Stimulated activated naive CD8-positive, alpha-beta T cell treated with anti-CD3 and anti-CD28 coated beads, Interleukin-15, amount 100 ng/mL, for 72 hours (primary cell): ENCODE measurements at regions not wholly inside any gene's neighbourhood (a gene's known extent, or its start where the extent isn't known, plus 50 kb on each side); places are given as distances from the start of the nearest gene placed in this dataset.
"Not testable (repeated sequence)": the region's sequence is repeated elsewhere in the genome, so short reads cannot be mapped to it uniquely, and the experiment has no call there.

ENCODE experiments used
- ATAC-seq: fragments of 150-1000 bp; cut with Tn5 transposase; 2 replicates; pipeline ENCODE4 v1.10.0; 2021; ENCODE audit warnings: mild to moderate bottlenecking, moderate library complexity
- DNase-seq, 2 donors: peaks; one replicate each; pipeline ENCODE4 v3.0.0; 2021 to 2022
- H3K27ac Mint-ChIP-seq, 2 donors: one replicate each; pipeline ENCODE4 v1.8.0; 2022; ENCODE audit warnings: mild to moderate bottlenecking in 2 of 2, mixed read lengths in 2 of 2, moderate library complexity in 2 of 2
- H3K27me3 Mint-ChIP-seq: one replicate; pipeline ENCODE4 v1.8.0; 2022; ENCODE audit warnings: mixed read lengths
- H3K4me1 Mint-ChIP-seq: one replicate; pipeline ENCODE4 v1.8.0; 2022; ENCODE audit warnings: mild to moderate bottlenecking, mixed read lengths
- H3K4me3 Mint-ChIP-seq, 2 donors: one replicate each; pipeline ENCODE4 v1.8.0; 2022; ENCODE audit warnings: mild to moderate bottlenecking in 2 of 2, mixed read lengths in 2 of 2, moderate library complexity in 1 of 2
- H3K9me3 Mint-ChIP-seq, 2 donors: one replicate each; pipeline ENCODE4 v1.8.0; 2022; ENCODE audit warnings: mixed read lengths in 2 of 2

GRCh38 chr12:104906695-104907094, 51.4 kb downstream of the SLC41A2 start:
- no peak overlapping the region for H3K27ac Mint-ChIP-seq
- ATAC-seq (no peak), DNase-seq (no peak)
- H3K9me3 Mint-ChIP-seq: no peaks in the 10 kb centered on the region
- no peaks in the 10 kb centered on the region for H3K4me1 Mint-ChIP-seq
- no peak overlapping the region for H3K4me3 Mint-ChIP-seq
- H3K27me3 Mint-ChIP-seq: peaks cover 10% of the 10 kb centered on the region

- not testable (repeated sequence) for DNase-seq, H3K27me3 Mint-ChIP-seq, H3K4me1 Mint-ChIP-seq, H3K9me3 Mint-ChIP-seq, ATAC-seq, H3K27ac Mint-ChIP-seq, H3K4me3 Mint-ChIP-seq
These were observed 52.6 kb downstream of the SLC41A2 start for GRCh38 chr12:104905446-104905845.

- Mint-ChIP-seq H3K4me1 (no peaks in the 10 kb centered on the region), H3K27me3 (peaks cover 10% of the 10 kb centered on the region), H3K27ac (peak overlapping the region in 1 of 2 donors; percentile 69)
These were observed 54.3 kb downstream of the SLC41A2 start for GRCh38 chr12:104903648-104904423.

DNA sequence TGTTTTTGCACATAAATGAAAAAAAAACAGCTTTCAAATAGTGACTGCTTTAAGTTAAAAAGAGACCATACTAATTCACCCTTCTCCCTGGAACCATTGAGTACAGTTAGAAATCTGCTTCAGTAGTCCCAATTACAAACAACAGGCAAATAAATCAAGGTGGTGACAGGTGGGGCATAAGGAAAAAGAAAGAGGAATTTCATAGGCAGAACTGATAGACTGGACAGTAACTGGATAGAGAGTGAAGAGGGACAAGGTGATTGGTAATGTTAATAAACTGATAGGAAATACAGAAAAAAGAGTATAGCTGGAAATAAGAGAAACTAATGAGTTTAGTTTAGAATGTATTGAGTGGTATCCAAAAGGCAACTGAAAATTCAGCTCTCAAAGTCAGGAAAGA, 56.0 kb downstream of the SLC41A2 start:
- ATAC-seq (no peak), DNase-seq (no peak)
- Mint-ChIP-seq H3K4me1 (no peaks in the 10 kb centered on the region), H3K27ac (no peak overlapping the region), H3K27me3 (peaks cover 10% of the 10 kb centered on the region), H3K4me3 (no peak overlapping the region), H3K9me3 (no peaks in the 10 kb centered on the region)

More at GRCh38 chr12:104903648-104904423, 54.3 kb downstream of the SLC41A2 start:
- H3K4me3 Mint-ChIP-seq: no peak overlapping the region
- DNase-seq (no peak), ATAC-seq (no peak)
- no peaks in the 10 kb centered on the region for H3K9me3 Mint-ChIP-seq

DNA sequence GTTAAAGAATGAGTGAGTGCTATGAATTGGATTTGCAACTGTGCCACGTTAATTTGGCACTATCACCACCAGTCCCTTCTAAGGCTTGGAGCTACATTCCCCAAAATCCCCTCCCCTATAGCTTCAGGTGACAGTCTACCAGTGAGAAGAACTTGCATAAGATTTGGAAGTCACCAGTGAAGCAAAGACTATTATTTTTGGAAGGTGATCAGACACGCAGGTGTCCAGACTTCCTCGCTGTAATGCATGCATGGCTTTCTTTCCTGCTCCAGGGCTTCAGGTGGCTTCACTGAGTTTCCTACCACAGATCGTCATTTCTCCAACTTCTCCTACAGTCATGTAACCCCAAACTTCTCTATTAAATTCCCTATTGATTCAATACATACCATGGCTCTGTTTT, 61.4 kb downstream of the SLC41A2 start:
- DNase-seq (no peak), ATAC-seq (no peak)
- peaks cover 7% of the 10 kb centered on the region for H3K27me3 Mint-ChIP-seq
- no peaks in the 10 kb centered on the region for H3K4me1 Mint-ChIP-seq
- no peaks in the 10 kb centered on the region for H3K9me3 Mint-ChIP-seq
- H3K4me3 Mint-ChIP-seq: no peak overlapping the region
- no peak overlapping the region for H3K27ac Mint-ChIP-seq

GRCh38 chr12:104896146-104896545, 61.9 kb downstream of the SLC41A2 start:
- ATAC-seq (no peak), DNase-seq (no peak)
- H3K9me3 Mint-ChIP-seq: no peaks in the 10 kb centered on the region
- H3K4me1 Mint-ChIP-seq: peaks cover 1% of the 10 kb centered on the region
- no peak overlapping the region for H3K27ac Mint-ChIP-seq
- H3K4me3 Mint-ChIP-seq: no peak overlapping the region
- H3K27me3 Mint-ChIP-seq: peaks cover 7% of the 10 kb centered on the region

DNA sequence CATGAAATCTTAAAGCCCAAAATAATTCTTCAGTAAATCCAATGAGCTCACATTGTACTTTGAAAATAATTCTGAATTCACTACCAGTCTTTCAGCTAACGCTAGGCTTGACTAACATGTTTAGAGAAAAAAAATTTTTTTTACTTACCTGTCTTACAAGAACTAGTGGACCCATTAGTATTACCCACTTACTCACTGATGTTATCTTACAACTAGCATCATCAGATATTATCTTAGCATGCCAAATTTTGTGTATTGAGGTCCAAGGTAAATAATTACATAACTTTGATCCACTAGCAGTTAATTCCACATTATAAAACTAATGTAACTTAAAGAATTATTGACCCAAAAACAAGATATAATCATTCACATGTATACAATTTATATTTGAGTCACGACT, 62.7 kb downstream of the SLC41A2 start:
- Mint-ChIP-seq H3K4me1 (peaks cover 9% of the 10 kb centered on the region), H3K27ac (no peak overlapping the region), H3K9me3 (no peaks in the 10 kb centered on the region), H3K4me3 (no peak overlapping the region), H3K27me3 (peaks cover 7% of the 10 kb centered on the region)
- ATAC-seq (no peak), DNase-seq (no peak)

DNA sequence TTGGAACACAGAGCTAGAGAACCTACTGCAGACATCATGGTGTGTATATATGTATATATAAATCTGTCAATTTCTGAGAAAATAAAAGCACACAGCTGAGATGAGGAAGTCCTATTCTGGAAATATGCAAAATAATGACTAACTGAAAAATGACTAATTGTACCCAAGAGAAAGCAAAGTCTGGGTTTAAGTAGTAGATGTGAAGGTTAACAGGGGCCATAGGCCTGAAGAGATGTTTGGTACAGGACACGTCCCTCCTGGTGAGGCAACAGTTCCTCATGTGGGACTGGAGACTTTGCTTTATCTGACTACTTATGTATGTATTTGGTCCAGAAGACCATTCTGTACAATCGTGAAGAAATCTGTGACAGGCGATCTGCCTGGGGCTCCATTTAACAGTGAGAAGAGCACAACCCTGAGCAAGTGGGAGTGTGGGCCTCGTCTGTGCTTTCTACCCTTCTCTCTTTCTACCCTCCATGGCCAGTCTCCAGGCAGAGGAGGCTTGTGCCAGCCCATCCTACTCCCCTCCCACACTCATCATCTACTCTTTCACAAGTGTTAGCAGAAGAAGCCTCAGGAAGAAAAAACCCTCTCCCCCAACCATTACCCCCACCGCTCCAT, 67.5 kb downstream of the SLC41A2 start:
- peak overlapping the region; percentile 22 to 33 for H3K4me3 Mint-ChIP-seq
- H3K4me1 Mint-ChIP-seq: peaks cover 16% of the 10 kb centered on the region
- no peak for DNase-seq
- H3K27me3 Mint-ChIP-seq: peaks cover 7% of the 10 kb centered on the region
- ATAC-seq: peak; percentile 83
- no peaks in the 10 kb centered on the region for H3K9me3 Mint-ChIP-seq
- peak overlapping the region; percentile 20 to 24 for H3K27ac Mint-ChIP-seq

DNA sequence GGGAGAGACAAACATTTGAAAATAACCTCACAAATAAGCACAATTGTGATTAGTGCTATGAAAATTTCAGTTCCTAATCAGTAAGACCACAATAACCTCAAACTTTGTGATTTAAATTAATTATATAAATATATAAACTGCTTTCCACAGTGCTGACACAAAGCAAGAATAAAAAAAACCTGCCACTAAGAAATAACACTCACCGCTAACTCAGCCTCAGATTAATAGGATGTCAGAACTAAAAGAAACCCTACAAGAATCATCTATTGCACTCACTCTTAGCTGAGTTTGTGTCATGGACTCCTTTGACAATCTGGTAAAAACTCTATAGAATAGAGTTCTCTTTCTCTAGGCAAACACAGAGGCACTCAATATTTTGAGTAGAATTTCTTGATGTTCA, 68.4 kb downstream of the SLC41A2 start:
- DNase-seq: no peak
- ATAC-seq: no peak
- H3K4me1 Mint-ChIP-seq: peaks cover 16% of the 10 kb centered on the region
- H3K27ac Mint-ChIP-seq: no peak overlapping the region
- peaks cover 7% of the 10 kb centered on the region for H3K27me3 Mint-ChIP-seq
- no peak overlapping the region for H3K4me3 Mint-ChIP-seq
- no peaks in the 10 kb centered on the region for H3K9me3 Mint-ChIP-seq

- Mint-ChIP-seq H3K4me1 (peaks cover 16% of the 10 kb centered on the region), H3K27me3 (peaks cover 7% of the 10 kb centered on the region), H3K9me3 (no peaks in the 10 kb centered on the region), H3K4me3 (no peak overlapping the region), H3K27ac (no peak overlapping the region)
- DNase-seq (no peak), ATAC-seq (no peak)
These were observed 69.2 kb downstream of the SLC41A2 start for GRCh38 chr12:104888892-104889291.

DNA sequence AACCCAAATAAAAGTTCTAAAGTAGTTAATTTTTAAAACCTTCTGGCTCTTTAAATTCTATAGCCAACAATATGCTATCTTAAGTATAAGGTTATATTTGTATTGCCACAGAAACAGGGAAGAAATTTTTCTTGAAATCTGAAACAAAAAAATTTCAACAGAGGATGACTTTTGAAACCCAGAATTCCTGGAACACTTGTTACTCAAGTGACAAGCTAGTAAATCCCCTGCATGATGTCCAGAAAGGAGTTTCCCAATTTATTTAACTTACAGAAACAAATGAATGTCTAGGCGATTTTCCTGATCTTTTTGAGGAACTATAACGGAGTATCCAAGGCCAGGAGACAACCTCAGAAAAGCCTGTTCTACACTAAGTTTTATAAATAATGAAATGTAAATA, 69.6 kb downstream of the SLC41A2 start:
- Mint-ChIP-seq H3K4me3 (no peak overlapping the region), H3K4me1 (peaks cover 16% of the 10 kb centered on the region), H3K9me3 (no peaks in the 10 kb centered on the region), H3K27ac (no peak overlapping the region), H3K27me3 (peaks cover 9% of the 10 kb centered on the region)
- DNase-seq (no peak), ATAC-seq (no peak)

- DNase-seq: no peak
- Mint-ChIP-seq H3K9me3 (peaks cover 4 to 7% of the 10 kb centered on the region in 2 donors), H3K4me1 (peaks cover 16% of the 10 kb centered on the region), H3K4me3 (no peak overlapping the region), H3K27ac (no peak overlapping the region), H3K27me3 (peaks cover 12% of the 10 kb centered on the region)
- no peak for ATAC-seq
These were observed 70.6 kb downstream of the SLC41A2 start for GRCh38 chr12:104887452-104887851.

DNA sequence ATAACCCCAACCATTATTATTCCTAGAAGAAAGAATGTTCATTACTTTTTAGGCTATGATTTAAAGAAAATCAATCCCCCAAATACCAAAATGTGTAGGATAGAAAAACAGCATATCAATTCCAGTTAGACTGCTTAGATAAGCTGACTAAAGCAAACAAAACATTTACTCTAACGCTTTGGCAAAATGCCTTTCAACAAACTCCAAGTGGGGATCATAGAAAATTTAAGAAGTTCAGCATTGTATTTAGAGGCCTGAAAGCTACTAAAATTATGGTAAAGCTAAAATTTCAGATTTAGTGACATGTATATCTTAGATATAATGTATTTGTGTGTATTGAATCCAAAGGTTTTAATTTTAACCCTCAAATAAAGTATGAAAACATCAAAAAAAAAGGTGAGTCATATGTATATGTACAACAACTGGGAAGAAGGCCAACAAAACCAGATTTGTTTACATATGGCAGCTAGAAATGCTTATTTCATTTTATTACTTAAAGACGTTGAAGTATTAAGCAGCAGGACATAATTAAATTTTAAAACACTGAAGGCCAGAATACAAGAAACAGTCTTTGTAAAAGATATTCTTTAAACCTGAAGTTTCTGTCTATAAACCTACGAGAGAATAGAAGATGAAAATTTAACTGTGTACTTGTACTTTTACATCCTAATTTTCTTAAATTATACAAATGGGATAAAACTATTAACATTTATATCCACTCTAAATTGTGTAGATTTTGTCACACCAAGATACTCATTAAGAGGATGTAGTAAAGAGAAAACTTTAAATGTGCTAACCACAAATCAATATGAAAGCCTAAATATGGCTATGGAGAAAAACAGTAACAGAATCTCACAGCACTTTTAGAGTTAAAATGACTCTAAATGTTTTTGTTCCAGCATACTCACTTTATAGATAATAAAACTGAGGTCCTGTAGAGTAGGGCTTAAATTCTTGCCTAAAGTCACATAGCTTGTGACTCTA, 71.4 kb downstream of the SLC41A2 start:
- H3K9me3 Mint-ChIP-seq: peaks cover 4 to 7% of the 10 kb centered on the region in 2 donors
- no peak overlapping the region for H3K27ac Mint-ChIP-seq
- DNase-seq (no peak), ATAC-seq (no peak)
- H3K4me1 Mint-ChIP-seq: peaks cover 16% of the 10 kb centered on the region
- peaks cover 18% of the 10 kb centered on the region for H3K27me3 Mint-ChIP-seq
- H3K4me3 Mint-ChIP-seq: no peak overlapping the region

DNA sequence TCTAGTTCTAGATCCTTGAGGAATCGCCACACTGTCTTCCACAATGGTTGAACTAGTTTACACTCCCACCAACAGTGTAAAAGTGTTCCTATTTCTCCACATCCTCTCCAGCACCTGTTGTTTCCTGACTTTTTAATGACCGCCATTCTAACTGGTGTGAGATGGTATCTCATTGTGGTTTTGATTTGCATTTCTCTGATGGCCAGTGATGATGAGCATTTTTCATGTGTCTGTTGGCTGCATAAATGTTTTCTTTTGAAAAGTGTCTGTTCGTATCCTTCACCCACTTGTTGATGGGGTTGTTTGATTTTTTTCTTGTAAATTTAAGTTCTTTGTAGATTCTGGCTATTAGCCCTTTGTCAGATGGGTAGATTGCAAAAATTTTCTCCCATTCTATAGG, 79.2 kb downstream of the SLC41A2 start:
- H3K4me1 Mint-ChIP-seq, H3K9me3 Mint-ChIP-seq, DNase-seq, H3K27ac Mint-ChIP-seq, ATAC-seq, H3K4me3 Mint-ChIP-seq: not testable (repeated sequence)
- H3K27me3 Mint-ChIP-seq: peaks cover 38% of the 10 kb centered on the region

DNA sequence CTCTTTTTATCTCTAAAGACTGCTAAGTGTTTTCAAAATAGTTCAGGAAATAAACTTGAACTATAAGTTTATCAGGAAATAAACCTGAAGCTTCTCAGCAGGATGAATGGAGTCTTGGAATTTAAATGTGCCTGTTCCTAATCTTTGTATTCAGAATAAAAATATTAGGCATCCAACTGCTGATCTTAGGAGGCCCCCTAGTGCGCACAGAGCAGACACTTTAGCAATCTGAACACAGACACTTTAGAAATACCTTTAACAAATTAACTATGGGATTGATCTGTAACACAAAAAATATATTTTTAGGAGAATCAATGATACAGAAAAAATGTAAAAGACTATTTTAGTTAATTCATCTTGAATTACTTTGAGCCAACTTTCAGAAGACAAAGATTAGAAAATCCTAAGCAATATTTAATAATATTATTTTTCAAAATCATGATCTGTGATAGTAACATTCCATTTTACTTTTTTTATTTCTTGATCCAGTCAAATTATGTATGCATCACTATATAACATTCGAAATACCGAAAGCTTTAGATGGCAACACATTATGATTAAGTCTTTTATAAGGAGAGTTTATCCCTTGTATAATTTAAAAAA, 80.9 kb downstream of the SLC41A2 start:
- ATAC-seq (no peak), DNase-seq (peak in 1 of 2 donors; percentile 15)
- Mint-ChIP-seq H3K4me3 (no peak overlapping the region), H3K27me3 (peaks cover 25% of the 10 kb centered on the region), H3K4me1 (peaks cover 11% of the 10 kb centered on the region), H3K9me3 (no peaks in the 10 kb centered on the region), H3K27ac (no peak overlapping the region)
